Hematopoietic multipotent progenitor cell treated with erythropoietin and hydrocortisone succinate and interleukin-3 and kit ligand, for 6 days (in vitro differentiated cells): ENCODE measurements at regions not wholly inside any gene's neighbourhood (a gene's known extent, or its start where the extent isn't known, plus 50 kb on each side); places are given as distances from the start of the nearest gene placed in this dataset.

ENCODE experiments used
- DNase-seq: peaks from one replicate; pipeline ENCODE4 v3.0.0-alpha.2; 2015

GRCh38 chr2:151197184-151198108 lies 64.2 kb downstream of the RBM43 start:
- peak; percentile 65 for DNase-seq

GRCh38 chr2:151193576-151193975 lies 68.1 kb downstream of the RBM43 start:
- no peak for DNase-seq

DNA sequence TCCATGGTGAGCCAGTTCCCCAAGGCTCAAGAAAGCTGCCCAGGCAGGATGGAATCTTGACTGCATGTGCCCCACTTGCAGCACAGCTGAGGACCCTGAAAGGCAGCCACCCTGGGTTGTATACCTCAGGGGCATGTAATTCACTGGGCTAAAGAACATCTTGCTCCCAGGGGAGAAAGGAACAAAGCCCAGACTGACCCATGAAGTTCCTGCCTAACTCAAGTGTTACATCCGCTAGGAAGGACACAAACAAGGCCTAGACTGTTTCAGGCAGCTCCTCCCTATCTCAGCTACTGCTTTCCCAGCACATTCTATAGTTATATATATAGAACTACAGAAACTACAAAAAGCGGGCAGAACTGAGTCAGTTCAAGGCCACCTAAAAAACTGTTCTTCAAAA lies 69.0 kb downstream of the RBM43 start:
- no peak for DNase-seq

DNA sequence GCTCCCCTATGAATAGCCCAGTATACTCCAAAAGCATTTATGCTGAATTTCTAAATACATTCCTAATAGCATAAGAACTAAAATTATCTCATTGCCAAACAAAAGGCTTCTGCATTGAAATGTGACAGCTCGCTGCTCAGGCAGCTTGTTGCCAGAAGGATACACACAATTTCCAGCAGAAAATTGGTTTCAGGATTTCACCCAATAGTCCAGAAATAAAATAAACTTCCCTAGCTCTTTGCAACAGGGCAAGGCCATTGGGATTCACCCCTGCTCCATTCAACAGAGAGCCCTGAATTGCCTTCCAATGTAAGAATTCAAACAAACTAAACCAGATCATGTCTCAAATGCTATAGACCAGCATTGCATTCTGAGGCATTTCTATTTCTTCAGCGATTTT lies 70.7 kb downstream of the RBM43 start:
- no peak for DNase-seq

- no peak for DNase-seq
Observed at GRCh38 chr2:151189125-151189524, 72.5 kb downstream of the RBM43 start.

DNA sequence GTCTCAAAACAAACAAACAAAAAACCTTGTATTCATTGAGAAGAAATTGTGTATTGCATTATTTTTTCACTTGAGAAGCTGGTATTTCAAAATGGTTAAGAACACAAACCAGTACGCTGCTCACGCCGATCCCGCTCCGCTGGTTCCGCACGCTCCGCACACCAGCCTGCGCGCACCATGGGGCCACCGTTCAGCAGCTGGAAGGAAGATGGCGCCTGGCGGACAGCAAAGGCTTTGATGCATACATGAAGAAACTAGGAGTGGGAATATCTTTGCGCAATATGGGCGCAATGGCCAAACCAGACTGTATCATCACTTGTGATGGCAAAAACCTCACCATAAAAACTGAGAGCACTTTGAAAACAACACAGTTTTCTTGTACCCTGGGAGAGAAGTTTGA lies 75.7 kb downstream of the RBM43 start:
- no peak for DNase-seq

DNA sequence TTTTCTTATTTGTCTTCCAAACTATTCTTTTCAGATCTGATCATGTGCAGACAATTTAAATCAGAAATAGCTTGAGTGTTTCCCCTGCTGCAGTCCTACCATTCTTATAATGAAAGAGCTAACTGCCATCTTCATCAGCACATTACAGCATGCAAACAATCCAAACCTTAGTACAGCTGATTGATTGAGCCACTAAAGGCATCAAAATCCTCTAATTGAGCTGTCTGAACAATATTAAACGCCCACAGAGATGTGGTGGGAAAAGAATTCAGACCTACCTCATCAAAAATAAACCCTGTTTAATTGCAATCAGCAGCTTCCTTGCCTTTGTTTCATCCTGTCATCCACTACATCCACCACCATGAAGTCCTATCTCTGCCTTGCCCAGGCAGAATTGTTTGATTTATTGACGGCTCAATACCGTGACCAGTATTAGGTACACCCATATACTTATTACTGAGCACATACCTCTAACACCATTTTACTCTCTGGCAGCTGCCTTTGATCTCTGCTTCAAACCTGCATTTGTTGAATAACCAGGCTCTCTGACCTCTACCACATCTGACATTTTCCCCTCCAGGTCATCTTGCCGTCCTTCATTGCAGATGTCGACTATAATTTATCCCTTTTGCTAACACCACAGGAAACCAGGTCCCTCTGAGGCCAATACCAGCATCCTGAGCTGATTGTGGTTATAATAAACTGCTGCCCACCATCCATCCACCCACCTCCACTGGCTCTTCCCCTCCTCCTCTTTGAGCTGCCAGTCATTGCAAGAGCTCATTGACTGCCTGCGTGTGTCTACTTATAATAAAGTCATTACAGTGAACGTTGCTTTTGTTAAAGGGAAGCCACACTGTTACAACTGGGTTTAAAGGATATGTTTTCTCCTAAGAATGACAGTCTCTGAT lies 78.5 kb downstream of the RBM43 start:
- no peak for DNase-seq

- no peak for DNase-seq
Observed at GRCh38 chr2:151182396-151182795, 79.3 kb downstream of the RBM43 start.

- DNase-seq, result no peak
Observed at GRCh38 chr2:151181524-151181923, 80.1 kb downstream of the RBM43 start.

GRCh38 chr2:151180123-151180522 lies 81.5 kb downstream of the RBM43 start:
- no peak for DNase-seq

DNA sequence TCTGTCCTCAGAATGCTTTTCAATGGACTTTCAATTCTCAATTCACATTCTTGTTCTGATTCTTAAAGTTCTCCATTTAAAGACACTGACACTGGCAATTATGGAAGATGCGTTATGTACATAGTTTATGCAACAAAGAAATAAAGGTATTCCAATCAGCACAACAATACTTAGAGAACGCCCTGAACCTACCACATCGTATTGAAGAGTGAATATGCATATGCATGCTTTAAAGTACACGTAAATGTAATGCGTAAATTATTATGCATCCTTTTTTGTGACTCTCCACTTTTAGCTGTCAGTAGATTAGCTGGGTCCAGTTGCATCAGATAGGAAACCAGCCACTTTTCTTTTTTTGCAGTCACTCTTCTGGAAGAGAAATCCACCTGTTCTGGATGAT lies 83.5 kb downstream of the RBM43 start:
- no peak for DNase-seq

DNA sequence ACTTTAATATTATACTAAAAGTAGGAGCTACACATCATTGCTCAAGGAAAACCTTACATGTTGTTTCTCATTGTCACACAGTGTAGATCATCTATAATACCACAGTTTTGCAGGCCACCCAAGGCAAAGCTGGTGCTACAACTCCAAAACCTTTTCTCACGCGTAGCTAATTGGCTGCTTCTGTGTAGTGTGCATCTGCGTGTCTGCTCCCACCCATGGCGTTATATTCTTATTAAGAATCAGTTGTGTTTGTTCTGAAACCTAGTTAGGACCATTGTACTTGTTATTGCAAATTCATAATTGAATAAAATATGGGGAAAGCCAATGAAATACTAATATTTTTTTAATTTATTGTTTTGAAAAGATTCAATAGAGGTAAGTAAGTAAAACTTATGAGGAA lies 83.9 kb downstream of the RBM43 start:
- no peak for DNase-seq

GRCh38 chr2:151176661-151177060 lies 85.0 kb downstream of the RBM43 start:
- peak; percentile 5 for DNase-seq

DNA sequence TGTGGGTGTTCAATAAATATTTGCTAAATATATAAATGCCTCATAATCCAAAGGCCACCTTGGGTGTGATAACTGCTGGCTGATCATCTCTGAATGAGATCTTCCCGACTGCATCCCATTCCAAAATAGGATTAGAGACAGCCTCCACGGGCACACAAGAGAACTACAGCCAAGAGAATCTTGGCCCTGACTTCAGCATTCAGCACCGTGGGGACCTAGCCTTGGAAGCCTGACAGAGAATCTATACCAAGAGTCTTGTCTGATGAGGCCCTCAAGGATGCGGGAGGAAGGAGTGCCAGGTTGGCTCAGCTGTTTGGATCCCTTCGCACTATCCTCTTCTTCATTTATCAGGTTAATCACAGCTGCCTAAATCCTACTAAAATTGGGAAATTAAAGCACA lies 85.8 kb downstream of the RBM43 start:
- no peak for DNase-seq

GRCh38 chr2:151174127-151174526 lies 87.5 kb downstream of the RBM43 start:
- no peak for DNase-seq

DNA sequence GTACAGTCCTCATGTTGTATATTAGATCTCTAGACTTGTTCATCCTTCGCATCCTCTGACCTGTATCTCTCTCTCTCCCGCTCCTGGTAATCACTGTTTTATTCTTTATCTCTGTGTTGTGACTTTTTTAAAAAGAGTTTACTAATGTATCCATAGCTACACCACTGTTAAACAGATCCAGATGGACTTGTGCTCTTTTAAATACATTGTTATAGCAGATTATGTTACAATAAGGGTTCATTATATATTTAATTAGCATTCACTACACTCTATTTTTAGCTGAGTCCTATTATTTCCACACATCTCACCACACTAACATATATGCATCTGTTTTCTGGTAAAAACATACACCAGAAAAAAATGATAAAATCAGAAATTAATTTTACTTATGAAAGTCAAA lies 90.5 kb downstream of the RBM43 start:
- DNase-seq, result no peak

DNA sequence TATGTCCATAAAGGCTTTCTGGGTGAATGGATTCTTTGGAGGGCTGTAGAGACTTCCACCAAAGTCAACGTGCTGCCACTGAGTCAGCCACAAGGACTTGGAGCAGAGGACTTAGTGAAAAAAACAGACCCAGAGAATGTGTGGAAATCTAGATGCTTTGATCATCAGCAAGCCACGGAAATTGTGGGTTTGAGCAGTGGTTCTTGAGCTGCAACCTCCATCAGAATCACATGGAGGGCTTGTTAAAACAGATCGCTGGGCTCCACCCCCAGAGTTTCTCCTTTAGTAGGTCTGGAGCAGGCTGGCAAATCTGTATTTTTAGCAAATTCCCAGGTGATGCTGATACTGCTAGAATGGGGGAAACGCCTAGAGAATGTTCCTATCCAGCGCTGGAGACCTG lies 95.3 kb downstream of the RBM43 start:
- no peak for DNase-seq

GRCh38 chr2:151165105-151165684 lies 96.5 kb downstream of the RBM43 start:
- no peak for DNase-seq

DNA sequence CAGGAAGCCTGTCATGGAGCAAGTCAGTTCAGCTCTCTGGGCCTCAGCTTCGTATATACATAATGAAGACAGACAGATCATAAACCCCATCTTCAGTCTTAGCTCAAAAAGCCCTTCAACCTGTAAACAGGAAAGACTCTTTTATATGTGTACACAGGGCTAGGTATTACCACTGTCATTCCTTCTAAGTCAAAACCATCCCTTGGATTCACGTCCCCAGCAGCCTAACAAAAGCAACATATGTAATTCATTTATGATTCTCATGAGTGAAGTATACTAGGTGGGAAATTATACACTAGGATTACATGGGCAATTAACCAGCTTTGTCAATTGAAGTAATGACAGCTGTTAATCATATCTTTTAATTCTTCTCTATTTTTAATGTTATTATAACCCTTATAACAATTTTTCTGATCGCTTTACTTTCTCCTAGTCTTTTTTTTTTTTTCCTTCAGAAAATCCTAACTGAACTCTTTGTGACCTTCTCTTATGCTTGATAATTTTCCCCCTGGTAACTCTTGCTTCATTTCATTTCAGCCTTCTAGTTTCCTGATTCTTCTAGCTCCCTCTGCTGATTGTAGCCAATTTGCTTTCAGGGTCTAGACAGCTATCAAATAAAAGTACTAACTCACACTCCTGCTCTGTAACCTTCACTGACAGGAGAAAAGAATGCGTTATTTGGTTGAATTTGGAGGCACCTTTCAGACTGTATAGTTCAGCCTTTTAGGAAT lies 99.7 kb downstream of the RBM43 start:
- no peak for DNase-seq

GRCh38 chr2:151159109-151159662 lies 102.5 kb downstream of the RBM43 start:
- no peak for DNase-seq

- no peak for DNase-seq
Observed at GRCh38 chr2:151157000-151157735, 104.5 kb downstream of the RBM43 start.

DNA sequence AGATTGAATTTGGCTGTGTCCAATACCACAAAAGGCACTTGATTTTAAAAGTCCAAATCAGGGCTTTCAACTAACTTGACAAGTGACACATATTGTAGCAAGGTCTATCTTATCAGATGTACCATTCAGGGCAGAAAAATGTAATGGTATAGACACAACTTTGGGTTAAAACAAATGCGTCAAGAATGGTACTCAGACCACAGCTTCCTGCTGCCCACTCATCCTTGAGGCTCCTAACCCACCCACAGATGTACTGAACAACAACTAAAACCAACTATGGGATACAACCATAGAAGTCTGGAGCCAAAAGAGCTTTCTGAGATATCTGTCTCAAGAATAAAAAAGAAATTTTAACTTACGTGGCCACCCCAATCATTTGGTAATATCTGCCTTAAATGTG lies 105.2 kb downstream of the RBM43 start:
- no peak for DNase-seq
